H9 (cell line): ENCODE measurements at regions not wholly inside any gene's neighbourhood (a gene's known extent, or its start where the extent isn't known, plus 50 kb on each side); places are given as distances from the start of the nearest gene placed in this dataset.

Source experiments
- DNase-seq: peaks from one replicate; pipeline ENCODE4 v3.0.0-alpha.2; 2017
- H2AFZ ChIP-seq: one replicate; pipeline ENCODE4 v1.6.1; 2013; ENCODE audit warnings: mild to moderate bottlenecking, low read length, control low read depth, moderate library complexity
- H2AK5ac ChIP-seq: 2 replicates; pipeline ENCODE4 v1.6.1; 2013; ENCODE audit warnings: low read length, control low read depth, mixed read lengths; ENCODE audit not compliant: insufficient read length
- H2BK120ac ChIP-seq: one replicate; pipeline ENCODE4 v1.6.1; 2013; ENCODE audit warnings: low read depth, mild to moderate bottlenecking, low read length, control low read depth, inconsistent platforms; ENCODE audit not compliant: poor library complexity, severe bottlenecking
- H2BK12ac ChIP-seq: 2 replicates; pipeline ENCODE4 v1.6.1; 2013; ENCODE audit warnings: low read length, control low read depth, mixed read lengths, low read depth; ENCODE audit not compliant: insufficient read length
- H2BK15ac ChIP-seq: 2 replicates; pipeline ENCODE4 v1.6.1; 2013; ENCODE audit warnings: low read depth, low read length, control low read depth
- H2BK20ac ChIP-seq: one replicate; pipeline ENCODE4 v1.6.1; 2013; ENCODE audit warnings: low read depth, mild to moderate bottlenecking, low read length, control low read depth, inconsistent platforms; ENCODE audit not compliant: poor library complexity, severe bottlenecking
- H2BK5ac ChIP-seq: 2 replicates; pipeline ENCODE4 v1.6.1; 2013; ENCODE audit warnings: low read length, control low read depth, mixed read lengths; ENCODE audit not compliant: insufficient read length
- H3K14ac ChIP-seq: 2 replicates; pipeline ENCODE4 v1.6.1; 2013; ENCODE audit warnings: low read length, control low read depth; ENCODE audit not compliant: insufficient read depth
- H3K18ac ChIP-seq: 2 replicates; pipeline ENCODE4 v1.6.1; 2013; ENCODE audit warnings: low read depth, mild to moderate bottlenecking, mixed read lengths, low read length, control low read depth; ENCODE audit not compliant: insufficient read length
- H3K23ac ChIP-seq: 2 replicates; pipeline ENCODE4 v1.6.1; 2013; ENCODE audit warnings: low read length, control low read depth, mixed read lengths, low read depth; ENCODE audit not compliant: insufficient read length
- H3K23me2 ChIP-seq: 2 replicates; pipeline ENCODE4 v1.6.1; 2013; ENCODE audit warnings: low read depth, mild to moderate bottlenecking, mixed read lengths, low read length, control low read depth; ENCODE audit not compliant: insufficient read length, poor library complexity, severe bottlenecking
- H3K27ac ChIP-seq: 2 replicates; pipeline ENCODE4 v1.5.1; 2013; ENCODE audit warnings: low read length, control low read depth, mixed read lengths, low read depth; ENCODE audit not compliant: insufficient read length
- H3K27me3 ChIP-seq: 2 replicates; pipeline ENCODE4 v1.6.1; 2013; ENCODE audit warnings: low read length, control low read depth, inconsistent platforms; ENCODE audit not compliant: insufficient read depth
- H3K4ac ChIP-seq: 2 replicates; pipeline ENCODE4 v1.6.1; 2013; ENCODE audit warnings: low read depth, mild to moderate bottlenecking, control low read depth, inconsistent platforms, low read length, moderate library complexity
- H3K4me1 ChIP-seq: 2 replicates; pipeline ENCODE4 v1.6.1; 2013; ENCODE audit warnings: low read length, control low read depth, inconsistent platforms; ENCODE audit not compliant: insufficient read depth
- H3K4me2 ChIP-seq: 2 replicates; pipeline ENCODE4 v1.6.1; 2013; ENCODE audit warnings: low read length, control low read depth, mixed read lengths; ENCODE audit not compliant: insufficient read length, insufficient read depth
- H3K56ac ChIP-seq: 2 replicates; pipeline ENCODE4 v1.6.1; 2013; ENCODE audit warnings: low read depth, mild to moderate bottlenecking, mixed read lengths, low read length, control low read depth; ENCODE audit not compliant: insufficient read length
- H3K79me1 ChIP-seq: 2 replicates; pipeline ENCODE4 v1.6.1; 2013; ENCODE audit warnings: low read depth, mild to moderate bottlenecking, moderate library complexity, low read length, control low read depth, inconsistent platforms; ENCODE audit not compliant: insufficient read depth, poor library complexity, severe bottlenecking
- H3K79me2 ChIP-seq: 2 replicates; pipeline ENCODE4 v1.6.1; 2013; ENCODE audit warnings: low read length, control low read depth, inconsistent platforms; ENCODE audit not compliant: insufficient read depth
- H3K9ac ChIP-seq: 2 replicates; pipeline ENCODE4 v1.6.1; 2013; ENCODE audit warnings: low read length, control low read depth, mixed read lengths; ENCODE audit not compliant: insufficient read length; ENCODE audit errors: extremely low read depth
- H3K9me3 ChIP-seq: one replicate; pipeline ENCODE4 v1.6.1; 2013; ENCODE audit warnings: low read depth, low read length, inconsistent platforms; ENCODE audit not compliant: control insufficient read depth
- H3T11ph ChIP-seq: one replicate; pipeline ENCODE4 v1.6.1; 2013; ENCODE audit warnings: mild to moderate bottlenecking, low read length, control low read depth, inconsistent platforms
- H4K20me1 ChIP-seq: one replicate; pipeline ENCODE4 v1.6.1; 2013; ENCODE audit not compliant: control insufficient read depth, insufficient read length, insufficient read depth
- H4K5ac ChIP-seq: 2 replicates; pipeline ENCODE4 v1.6.1; 2013; ENCODE audit warnings: low read depth, mild to moderate bottlenecking, mixed read lengths, low read length, control low read depth; ENCODE audit not compliant: insufficient read length
- H4K8ac ChIP-seq: replicated peaks from 2 replicates; pipeline ENCODE4 v1.6.1; 2013; ENCODE audit warnings: low read length, control low read depth, mixed read lengths, low read depth; ENCODE audit not compliant: insufficient read length
- H4K91ac ChIP-seq: 2 replicates; pipeline ENCODE4 v1.6.1; 2013; ENCODE audit warnings: low read depth, mild to moderate bottlenecking, moderate library complexity, mixed read lengths, low read length, control low read depth; ENCODE audit not compliant: insufficient read length
- H3K27ac Mint-ChIP-seq, 3 experiments: 2 replicates in 2 of 3; 3 replicates in 1 of 3; pipeline ENCODE4 v1.8.0; 2020 to 2021; ENCODE audit warnings: mixed read lengths in 3 of 3, mild to moderate bottlenecking in 1 of 3, moderate library complexity in 1 of 3
- H3K27me3 Mint-ChIP-seq: 2 replicates; pipeline ENCODE4 v1.8.0; 2021; ENCODE audit warnings: low read depth, mild to moderate bottlenecking, moderate library complexity, mixed read lengths
- H3K36me3 Mint-ChIP-seq, 3 experiments: 2 replicates in 2 of 3; 3 replicates in 1 of 3; pipeline ENCODE4 v1.8.0; 2020 to 2021; ENCODE audit warnings: low read depth in 3 of 3, mixed read lengths in 3 of 3; ENCODE audit not compliant: insufficient read depth in 1 of 3
- H3K4me1 Mint-ChIP-seq, 2 experiments: 2 replicates each; pipeline ENCODE4 v1.8.0; 2020; ENCODE audit warnings: mixed read lengths in 2 of 2
- H3K4me3 Mint-ChIP-seq, 2 experiments: 2 replicates in 1 of 2; 3 replicates in 1 of 2; pipeline ENCODE4 v1.8.0; 2020 to 2021; ENCODE audit warnings: mild to moderate bottlenecking in 2 of 2, mixed read lengths in 2 of 2, moderate library complexity in 1 of 2
- H3K9me3 Mint-ChIP-seq, 2 experiments: 2 replicates in 1 of 2; 3 replicates in 1 of 2; pipeline ENCODE4 v1.8.0; 2020; ENCODE audit warnings: mild to moderate bottlenecking in 2 of 2, mixed read lengths in 2 of 2, moderate library complexity in 1 of 2
- CTCF ChIP-seq: fragments of 200-600 bp; sonication (generic); conservative IDR thresholded peaks from 3 replicates; pipeline ENCODE4 v1.8.0; 2021; ENCODE audit warnings: antibody characterized with exemption, mild to moderate bottlenecking
- WGBS: extraction: QIAGEN DNeasy Blood & Tissue Kit; methylation state at CpG from one replicate; pipeline ENCODE4 v1.1.7; 2013; ENCODE audit warnings: missing lambda C conversion rate, low lambda C conversion rate, mixed read lengths; ENCODE audit not compliant: insufficient read length; ENCODE audit errors: extremely low coverage; 5-methylcytosine and 5-hydroxymethylcytosine counted together

GRCh38 chr5:58286741-58287140 lies 173.1 kb downstream of the PLK2 start:
- Histone ChIP-seq H3K23ac (no peak overlapping the region), H4K5ac (no peak overlapping the region), H3K4ac (no peak overlapping the region), H4K91ac (no peak overlapping the region), H2AFZ (no peak overlapping the region), H3K56ac (no peak overlapping the region), H3K23me2 (no peaks in the 10 kb centered on the region), H2BK120ac (no peak overlapping the region), H2BK12ac (no peak overlapping the region), H3K9me3 (no peaks in the 10 kb centered on the region), H3K14ac (no peak overlapping the region), H3K79me1 (no peaks in the 10 kb centered on the region), H3T11ph (no peak overlapping the region), H4K8ac (no peak overlapping the region), H2BK20ac (no peak overlapping the region), H3K27ac (no peak overlapping the region), H4K20me1 (no peaks in the 10 kb centered on the region), H2AK5ac (no peak overlapping the region), H3K9ac (no peak overlapping the region), H3K79me2 (no peaks in the 10 kb centered on the region), H2BK15ac (no peak overlapping the region), H2BK5ac (no peak overlapping the region), H3K27me3 (no peaks in the 10 kb centered on the region), H3K18ac (no peak overlapping the region), H3K4me2 (no peak overlapping the region), H3K4me1 (no peaks in the 10 kb centered on the region)
- H3K27ac Mint-ChIP-seq: no peak overlapping the region
- H3K27me3 Mint-ChIP-seq: no peaks in the 10 kb centered on the region
- DNase-seq: no peak
- peaks cover 9 to 11% of the 10 kb centered on the region in 2 experiments; a peak in 4 of 5 replicates for H3K9me3 Mint-ChIP-seq
- no CpG with 5 or more reads among the region's 1 CpG for WGBS
- no peak overlapping the region for H3K4me3 Mint-ChIP-seq
- TF ChIP-seq CTCF: no peak
- H3K36me3 Mint-ChIP-seq: peaks cover 0 to 6% (median 0%) of the 10 kb centered on the region in 3 experiments; a peak in 2 of 7 replicates
- no peaks in the 10 kb centered on the region for H3K4me1 Mint-ChIP-seq
